ENCODE measurements at regions not wholly inside any gene's neighbourhood (a gene's known extent, or its start where the extent isn't known, plus 50 kb on each side); places are given as distances from the start of the nearest gene placed in this dataset.
A peak's percentile ranks its signal among the peaks of the same experiment; 100 is the strongest.

DNA sequence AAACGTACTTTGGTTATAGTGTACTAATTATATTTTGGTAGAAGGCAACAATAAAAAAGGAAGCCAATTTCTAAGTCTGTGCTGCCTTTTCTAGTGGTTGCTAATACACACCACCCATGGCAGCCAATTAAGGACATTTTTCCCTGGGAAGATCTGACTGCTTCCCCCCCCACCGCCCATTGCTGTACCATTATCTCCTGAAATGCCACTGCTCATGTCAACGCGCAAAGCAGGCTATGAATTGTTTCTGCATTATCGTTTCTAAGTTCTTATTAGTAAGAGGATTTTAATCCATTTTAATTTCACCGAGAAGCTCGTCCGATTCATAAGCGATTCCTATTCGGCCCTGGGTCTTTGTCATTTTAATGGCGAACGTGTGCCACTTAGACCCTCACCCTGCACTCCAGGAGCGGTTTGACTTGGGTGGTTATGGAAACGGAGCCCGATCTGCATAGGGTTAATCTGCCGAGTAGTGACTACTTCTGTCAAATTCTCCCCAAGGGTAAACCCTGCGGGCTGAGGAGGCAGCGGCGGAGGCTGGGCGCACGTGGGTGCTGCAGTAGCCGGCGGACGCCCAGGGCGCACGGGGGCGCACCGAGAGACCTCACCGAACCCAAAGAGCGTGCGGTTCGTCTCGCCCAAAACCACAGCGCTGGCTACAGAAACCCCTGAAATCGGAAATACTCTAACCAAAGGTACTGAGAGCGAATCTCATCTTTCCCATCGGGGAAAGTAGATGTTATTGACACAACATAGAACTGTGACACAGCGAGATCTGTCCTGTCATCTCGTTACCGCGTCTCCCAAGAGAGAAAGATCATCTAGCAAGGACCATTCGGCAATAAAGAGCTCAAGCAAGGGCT is 55.8 kb upstream of the SHC3 start:
- Histone ChIP-seq H3K9me3 (peaks cover 12% of the 10 kb centered on the region), H3K27ac (no peak overlapping the region), H3K4me1 (no peaks in the 10 kb centered on the region), H3K4me2 (peak overlapping the region; percentile 77), H3K4me3 (peak overlapping the region; percentile 27)
- 4% methylated on average over 38 of the region's 42 CpGs for WGBS (ENCODE audit: missing lambda C conversion rate)
- ChIA-PET CTCF (interaction anchor here (0.8 kb wide), 2 partner anchors 12 to 57 kb away, joined by 3 read pairs; no protein-coding TSS in a partner anchor), POLR2A (no interaction called here)
- peak; percentile 97 for ATAC-seq
- no peak for TF ChIP-seq NR3C1 (IDR thresholded peaks at IDR 0.05)
- no peak for TF ChIP-seq CEBPB (IDR thresholded peaks at IDR 0.05)
- TF ChIP-seq POLR2A (IDR thresholded peaks at IDR 0.05; ENCODE audit: low read length), result no peak
- TF ChIP-seq CHD4 (IDR thresholded peaks at IDR 0.05; ENCODE audit: borderline replicate concordance), result no peak
- peak; percentile 89 for TF ChIP-seq HDAC2 (IDR thresholded peaks at IDR 0.05)
- TF ChIP-seq EHMT2 (IDR thresholded peaks at IDR 0.05; ENCODE audit: low read depth), result no peak
- TF ChIP-seq POLR2AphosphoS2 (conservative IDR thresholded peaks at IDR 0.05; ENCODE audit: low read length), result no peak
- TF ChIP-seq, protein P1, sequence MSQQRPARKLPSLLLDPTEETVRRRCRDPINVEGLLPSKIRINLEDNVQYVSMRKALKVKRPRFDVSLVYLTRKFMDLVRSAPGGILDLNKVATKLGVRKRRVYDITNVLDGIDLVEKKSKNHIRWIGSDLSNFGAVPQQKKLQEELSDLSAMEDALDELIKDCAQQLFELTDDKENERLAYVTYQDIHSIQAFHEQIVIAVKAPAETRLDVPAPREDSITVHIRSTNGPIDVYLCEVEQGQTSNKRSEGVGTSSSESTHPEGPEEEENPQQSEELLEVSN (IDR thresholded peaks at IDR 0.05; ENCODE audit: borderline replicate concordance, low read depth), result 0 out of 2 replicates have a peak, but pooled peaks have one; percentile 52
- TF ChIP-seq, protein P2, sequence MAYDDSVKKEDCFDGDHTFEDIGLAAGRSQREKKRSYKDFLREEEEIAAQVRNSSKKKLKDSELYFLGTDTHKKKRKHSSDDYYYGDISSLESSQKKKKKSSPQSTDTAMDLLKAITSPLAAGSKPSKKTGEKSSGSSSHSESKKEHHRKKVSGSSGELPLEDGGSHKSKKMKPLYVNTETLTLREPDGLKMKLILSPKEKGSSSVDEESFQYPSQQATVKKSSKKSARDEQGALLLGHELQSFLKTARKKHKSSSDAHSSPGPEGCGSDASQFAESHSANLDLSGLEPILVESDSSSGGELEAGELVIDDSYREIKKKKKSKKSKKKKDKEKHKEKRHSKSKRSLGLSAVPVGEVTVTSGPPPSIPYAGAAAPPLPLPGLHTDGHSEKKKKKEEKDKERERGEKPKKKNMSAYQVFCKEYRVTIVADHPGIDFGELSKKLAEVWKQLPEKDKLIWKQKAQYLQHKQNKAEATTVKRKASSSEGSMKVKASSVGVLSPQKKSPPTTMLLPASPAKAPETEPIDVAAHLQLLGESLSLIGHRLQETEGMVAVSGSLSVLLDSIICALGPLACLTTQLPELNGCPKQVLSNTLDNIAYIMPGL (CRISPR knock-in tag; IDR thresholded peaks at IDR 0.05; ENCODE audit: borderline replicate concordance), result no peak
- no peak for TF ChIP-seq SREBF2 (IDR thresholded peaks at IDR 0.05)
- TF ChIP-seq PHF8 (IDR thresholded peaks at IDR 0.05; ENCODE audit: borderline replicate concordance, low read depth), result no peak
- TF ChIP-seq, protein P3, sequence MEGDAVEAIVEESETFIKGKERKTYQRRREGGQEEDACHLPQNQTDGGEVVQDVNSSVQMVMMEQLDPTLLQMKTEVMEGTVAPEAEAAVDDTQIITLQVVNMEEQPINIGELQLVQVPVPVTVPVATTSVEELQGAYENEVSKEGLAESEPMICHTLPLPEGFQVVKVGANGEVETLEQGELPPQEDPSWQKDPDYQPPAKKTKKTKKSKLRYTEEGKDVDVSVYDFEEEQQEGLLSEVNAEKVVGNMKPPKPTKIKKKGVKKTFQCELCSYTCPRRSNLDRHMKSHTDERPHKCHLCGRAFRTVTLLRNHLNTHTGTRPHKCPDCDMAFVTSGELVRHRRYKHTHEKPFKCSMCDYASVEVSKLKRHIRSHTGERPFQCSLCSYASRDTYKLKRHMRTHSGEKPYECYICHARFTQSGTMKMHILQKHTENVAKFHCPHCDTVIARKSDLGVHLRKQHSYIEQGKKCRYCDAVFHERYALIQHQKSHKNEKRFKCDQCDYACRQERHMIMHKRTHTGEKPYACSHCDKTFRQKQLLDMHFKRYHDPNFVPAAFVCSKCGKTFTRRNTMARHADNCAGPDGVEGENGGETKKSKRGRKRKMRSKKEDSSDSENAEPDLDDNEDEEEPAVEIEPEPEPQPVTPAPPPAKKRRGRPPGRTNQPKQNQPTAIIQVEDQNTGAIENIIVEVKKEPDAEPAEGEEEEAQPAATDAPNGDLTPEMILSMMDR (IDR thresholded peaks at IDR 0.05), result peak; percentile 28; the same call in 2 of the 3 replicates
- TF ChIP-seq, protein P4, sequence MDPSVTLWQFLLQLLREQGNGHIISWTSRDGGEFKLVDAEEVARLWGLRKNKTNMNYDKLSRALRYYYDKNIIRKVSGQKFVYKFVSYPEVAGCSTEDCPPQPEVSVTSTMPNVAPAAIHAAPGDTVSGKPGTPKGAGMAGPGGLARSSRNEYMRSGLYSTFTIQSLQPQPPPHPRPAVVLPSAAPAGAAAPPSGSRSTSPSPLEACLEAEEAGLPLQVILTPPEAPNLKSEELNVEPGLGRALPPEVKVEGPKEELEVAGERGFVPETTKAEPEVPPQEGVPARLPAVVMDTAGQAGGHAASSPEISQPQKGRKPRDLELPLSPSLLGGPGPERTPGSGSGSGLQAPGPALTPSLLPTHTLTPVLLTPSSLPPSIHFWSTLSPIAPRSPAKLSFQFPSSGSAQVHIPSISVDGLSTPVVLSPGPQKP (IDR thresholded peaks at IDR 0.05; ENCODE audit: low read depth, low read length), result no peak
- no peak for TF ChIP-seq FOXS1 (CRISPR knock-in tag; IDR thresholded peaks at IDR 0.05)
- TF ChIP-seq MAFK (IDR thresholded peaks at IDR 0.05; ENCODE audit: partially characterized antibody), result no peak
- no peak for TF ChIP-seq BHLHE40 (IDR thresholded peaks at IDR 0.05; ENCODE audit: low read depth, low read length)
- TF ChIP-seq NFE2L2 (conservative IDR thresholded peaks at IDR 0.05; ENCODE audit: low read length), result no peak
- no peak for TF ChIP-seq CBX8 (IDR thresholded peaks at IDR 0.05)
- TF ChIP-seq EHF (CRISPR knock-in tag; IDR thresholded peaks at IDR 0.05), result no peak
- TF ChIP-seq, protein P5, sequence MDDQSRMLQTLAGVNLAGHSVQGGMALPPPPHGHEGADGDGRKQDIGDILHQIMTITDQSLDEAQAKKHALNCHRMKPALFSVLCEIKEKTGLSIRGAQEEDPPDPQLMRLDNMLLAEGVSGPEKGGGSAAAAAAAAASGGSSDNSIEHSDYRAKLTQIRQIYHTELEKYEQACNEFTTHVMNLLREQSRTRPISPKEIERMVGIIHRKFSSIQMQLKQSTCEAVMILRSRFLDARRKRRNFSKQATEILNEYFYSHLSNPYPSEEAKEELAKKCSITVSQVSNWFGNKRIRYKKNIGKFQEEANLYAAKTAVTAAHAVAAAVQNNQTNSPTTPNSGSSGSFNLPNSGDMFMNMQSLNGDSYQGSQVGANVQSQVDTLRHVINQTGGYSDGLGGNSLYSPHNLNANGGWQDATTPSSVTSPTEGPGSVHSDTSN (IDR thresholded peaks at IDR 0.05), result no peak
- TF ChIP-seq TP53 (CRISPR knock-in tag; IDR thresholded peaks at IDR 0.05), result no peak
- TF ChIP-seq, protein P6, sequence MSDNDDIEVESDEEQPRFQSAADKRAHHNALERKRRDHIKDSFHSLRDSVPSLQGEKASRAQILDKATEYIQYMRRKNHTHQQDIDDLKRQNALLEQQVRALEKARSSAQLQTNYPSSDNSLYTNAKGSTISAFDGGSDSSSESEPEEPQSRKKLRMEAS (IDR thresholded peaks at IDR 0.05), result peak; percentile 79
- TF ChIP-seq CBX2 (IDR thresholded peaks at IDR 0.05; ENCODE audit: borderline replicate concordance, low read depth), result no peak
- peak; percentile 22 to 39 for DNase-seq (ENCODE audit: low read depth in 1 of 2, low spot score in 1 of 2)
- FAIRE-seq, result no peak
